AG20443 (cell line): ENCODE measurements at regions not wholly inside any gene's neighbourhood (a gene's known extent, or its start where the extent isn't known, plus 50 kb on each side); places are given as distances from the start of the nearest gene placed in this dataset.
"Not testable (repeated sequence)": the region's sequence is repeated elsewhere in the genome, so short reads cannot be mapped to it uniquely, and the experiment has no call there.

Source experiments
- DNase-seq: peaks from one replicate; pipeline ENCODE4 v3.0.0; 2012; ENCODE audit warnings: low spot score, mixed read lengths

DNA sequence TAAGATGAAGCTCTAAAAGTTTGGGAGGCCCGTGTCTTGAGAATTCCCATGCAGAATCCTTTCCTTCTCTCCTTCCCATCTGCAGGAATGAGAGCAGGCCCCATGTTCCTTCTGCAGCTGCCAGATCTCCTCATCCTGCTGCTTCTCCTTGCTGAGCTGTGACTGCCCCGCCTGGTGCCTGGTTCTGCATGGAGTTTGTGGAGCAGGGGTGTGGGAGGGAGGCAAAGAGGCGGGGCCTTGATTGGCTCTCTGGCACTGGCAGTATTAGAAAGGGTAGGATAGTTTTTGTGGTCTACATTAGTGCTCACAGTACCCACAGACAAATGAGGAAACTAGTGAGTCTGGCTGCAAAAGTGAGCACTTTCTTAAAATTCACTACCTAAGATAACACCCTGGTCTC lies 91.1 kb upstream of the CLPB start:
- no peak for DNase-seq

DNA sequence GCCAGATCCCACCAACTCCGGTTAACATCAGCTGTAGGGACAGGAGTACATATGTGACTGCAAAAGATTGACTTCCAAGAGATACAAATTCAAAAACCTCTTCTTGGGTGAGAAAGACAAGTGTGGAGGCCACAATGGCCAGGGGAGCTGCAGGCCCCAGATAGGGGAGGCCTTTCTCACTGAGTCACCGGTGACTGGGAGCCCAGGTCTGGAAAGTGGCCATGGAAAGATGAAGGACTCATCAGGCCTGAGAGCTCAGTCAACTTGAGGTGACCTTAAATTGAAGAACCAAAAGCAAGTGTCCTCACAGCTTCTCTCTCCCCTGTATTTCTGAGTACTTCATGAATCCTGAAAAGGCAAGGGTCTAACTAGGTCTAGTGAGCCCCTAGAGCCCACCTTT lies 90.4 kb upstream of the CLPB start:
- DNase-seq: peak; percentile 75

DNA sequence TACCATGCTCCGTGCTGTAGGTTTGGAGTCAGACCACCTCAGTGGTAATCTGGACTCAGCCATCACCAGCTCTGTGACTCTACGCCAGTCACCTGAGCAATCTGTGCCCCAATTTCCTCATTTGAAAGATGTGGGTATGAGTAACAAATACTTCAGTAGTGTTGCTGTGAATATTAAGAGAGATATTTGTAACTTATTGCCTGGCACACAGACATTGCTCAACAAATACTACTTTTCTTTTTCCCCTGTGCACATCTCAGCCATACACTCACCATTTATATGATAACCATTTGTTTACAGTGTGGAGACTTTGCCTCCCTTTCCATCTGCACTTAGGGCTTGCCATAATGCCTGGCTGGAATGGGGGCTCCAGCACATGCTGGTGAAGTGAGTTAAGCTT lies 89.7 kb upstream of the CLPB start:
- no peak for DNase-seq

DNA sequence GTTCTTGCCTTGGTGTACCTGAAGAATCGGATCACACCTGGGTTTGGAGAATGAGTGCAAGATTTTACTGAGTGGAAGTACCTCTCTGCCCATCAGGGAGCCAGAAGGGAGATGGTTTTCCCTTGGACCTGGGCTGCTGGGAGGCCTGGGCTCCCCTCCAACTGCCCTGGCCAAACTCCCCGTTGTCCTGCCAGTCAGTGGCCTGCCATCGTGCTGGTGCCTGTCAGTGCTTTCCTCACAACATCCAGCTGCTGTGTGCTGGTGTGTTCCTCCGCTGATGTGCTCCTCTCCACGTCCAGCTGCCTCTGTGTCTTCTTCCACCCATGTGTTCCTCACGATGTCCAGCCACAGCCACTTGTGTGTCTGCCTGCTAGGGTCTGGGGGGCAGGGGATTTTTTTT lies 87.9 kb upstream of the CLPB start:
- DNase-seq: no peak

DNA sequence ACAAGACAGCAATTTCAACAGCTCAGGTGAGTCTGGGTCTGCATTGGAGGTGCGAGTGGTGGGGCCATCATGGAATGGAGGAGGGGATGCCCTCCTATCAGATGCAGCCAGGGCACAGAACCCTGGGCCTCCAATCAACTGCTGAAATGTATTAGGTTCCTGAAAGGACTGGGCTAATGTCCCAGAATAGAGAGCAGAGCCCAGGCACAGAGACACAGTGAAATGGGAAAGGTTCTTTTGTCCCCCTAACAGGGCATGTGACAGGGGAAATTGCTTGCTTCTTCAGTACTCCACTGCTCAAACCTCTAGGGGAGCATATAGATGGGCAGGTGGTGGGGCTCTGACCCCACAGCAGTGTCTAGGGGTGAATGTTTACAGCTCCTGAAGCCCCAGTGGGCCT lies 87.3 kb upstream of the CLPB start:
- DNase-seq: no peak

DNA sequence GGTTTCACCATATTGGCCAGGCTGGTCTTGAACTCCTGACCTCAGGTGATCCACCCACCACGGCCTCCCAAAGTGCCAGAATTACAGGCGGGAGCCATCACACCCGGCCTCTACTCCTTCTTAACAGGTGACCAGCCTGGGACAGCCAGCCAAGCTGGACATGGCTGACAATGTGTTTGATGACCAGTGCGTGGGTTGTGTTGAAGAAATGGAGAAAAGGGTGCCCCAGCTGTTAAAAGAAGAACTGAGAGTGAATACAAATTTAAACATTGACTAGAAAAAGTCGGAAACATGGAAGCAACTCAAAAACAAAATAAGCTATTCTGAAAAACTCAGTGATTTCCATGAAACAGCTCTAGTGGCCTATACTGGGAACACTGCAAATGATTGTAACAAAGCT lies 86.5 kb upstream of the CLPB start:
- DNase-seq: no peak

DNA sequence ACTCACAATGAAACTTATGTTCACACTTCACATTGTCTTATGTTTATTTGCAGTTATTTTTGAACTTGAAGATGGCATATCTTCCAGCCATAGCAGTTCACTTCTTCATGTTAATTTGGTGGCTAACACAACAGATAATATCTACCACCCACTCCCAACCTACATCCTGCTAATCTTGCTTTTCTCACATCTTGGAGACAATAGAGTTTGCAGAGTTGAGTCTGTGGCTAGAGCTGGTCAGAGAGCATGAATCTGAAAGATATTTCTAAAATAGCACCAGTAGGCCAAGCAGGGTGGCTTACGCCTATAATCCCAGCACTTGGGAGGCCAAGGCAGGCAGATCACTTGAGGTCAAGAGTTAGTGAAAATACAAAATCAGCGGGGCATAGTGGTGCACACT lies 85.6 kb upstream of the CLPB start:
- not testable (repeated sequence) for DNase-seq

DNA sequence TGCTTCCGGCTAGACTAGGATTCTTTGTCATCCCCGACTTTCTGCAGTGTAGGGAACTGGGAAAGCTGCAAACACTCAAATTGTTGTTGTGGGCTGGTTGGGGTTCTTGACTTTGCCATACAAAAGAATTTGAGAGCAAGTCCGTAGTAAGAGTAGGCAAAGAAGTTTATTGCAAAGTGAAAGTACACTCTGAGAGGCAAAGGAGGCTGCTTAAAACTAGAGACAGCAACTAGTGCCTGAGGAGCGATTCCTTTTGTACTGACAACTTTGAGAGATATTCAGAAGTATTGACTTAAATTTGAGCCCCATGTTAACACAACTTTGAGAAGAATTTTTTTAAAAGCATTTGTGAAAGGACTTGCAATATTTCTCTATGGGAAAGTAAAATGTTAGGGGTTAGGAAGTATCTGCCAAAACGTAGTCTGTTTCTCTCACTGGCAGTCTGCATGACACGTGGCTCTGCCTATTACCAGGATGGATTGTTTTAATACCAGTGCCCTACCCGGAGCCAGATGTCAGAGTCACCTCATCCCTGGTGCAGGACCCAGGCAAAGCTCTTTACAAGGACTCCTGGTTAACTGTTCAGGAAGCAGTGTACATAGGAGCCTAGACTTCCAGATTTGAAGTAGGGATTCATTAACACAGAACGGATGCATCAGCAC lies 85.0 kb upstream of the CLPB start:
- peak; percentile 48 for DNase-seq

DNA sequence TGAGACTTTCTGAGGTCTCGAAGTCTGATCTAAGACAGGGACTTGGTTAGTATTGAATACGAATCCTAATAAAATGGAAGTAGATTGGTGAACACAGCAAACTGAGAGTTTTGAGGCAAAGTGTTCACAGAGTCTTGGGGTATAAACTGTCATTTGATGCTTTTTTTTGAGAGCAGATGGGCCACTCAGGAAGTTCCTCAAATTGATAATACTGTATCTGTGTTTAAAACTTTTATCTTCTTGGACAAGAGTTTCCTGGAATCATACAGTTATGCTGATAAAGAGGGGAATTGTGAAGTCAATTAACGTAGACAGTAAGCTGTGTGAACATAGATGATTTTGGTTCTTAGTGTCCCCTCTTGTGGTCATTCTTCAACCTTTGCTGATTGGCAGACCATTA lies 80.0 kb upstream of the CLPB start:
- DNase-seq: no peak

DNA sequence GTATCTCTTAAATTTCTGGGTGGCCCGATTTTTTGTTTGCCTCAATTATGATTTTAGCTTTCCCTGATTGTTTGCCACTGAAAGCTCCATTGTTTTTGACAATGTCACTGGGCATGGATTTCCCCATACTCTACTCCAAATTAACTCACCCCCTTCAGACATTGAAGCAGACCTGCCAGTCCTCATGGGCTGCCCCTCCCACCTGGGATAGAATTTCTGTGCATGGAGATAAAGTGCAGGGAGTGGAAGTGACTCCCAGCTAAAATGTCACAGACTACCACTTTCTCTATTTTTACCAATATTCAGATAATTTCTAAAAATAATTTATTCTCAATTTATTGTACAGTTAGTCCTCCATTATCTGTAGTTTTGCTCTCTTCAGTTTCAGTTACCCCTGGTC lies 79.1 kb upstream of the CLPB start:
- no peak for DNase-seq

DNA sequence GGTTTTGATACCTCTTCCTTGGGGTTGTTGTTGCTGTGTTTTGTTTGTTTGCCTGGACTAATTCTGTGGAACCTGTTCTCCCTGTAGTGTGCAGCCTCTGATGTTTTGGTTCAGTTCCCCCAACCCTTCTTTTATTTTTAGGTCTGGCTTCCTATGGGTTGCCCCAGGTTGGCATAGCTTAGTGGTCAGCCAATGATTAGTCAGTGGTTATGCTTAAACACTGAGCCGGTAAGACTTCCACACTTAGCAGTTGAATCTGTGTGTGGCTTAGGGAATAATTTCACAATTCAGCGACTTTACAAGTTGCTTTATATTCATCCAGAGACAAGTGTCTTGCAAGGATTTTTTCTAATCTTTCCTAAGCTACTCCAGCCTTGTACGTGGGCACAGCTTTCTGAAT lies 78.6 kb upstream of the CLPB start:
- DNase-seq: no peak

DNA sequence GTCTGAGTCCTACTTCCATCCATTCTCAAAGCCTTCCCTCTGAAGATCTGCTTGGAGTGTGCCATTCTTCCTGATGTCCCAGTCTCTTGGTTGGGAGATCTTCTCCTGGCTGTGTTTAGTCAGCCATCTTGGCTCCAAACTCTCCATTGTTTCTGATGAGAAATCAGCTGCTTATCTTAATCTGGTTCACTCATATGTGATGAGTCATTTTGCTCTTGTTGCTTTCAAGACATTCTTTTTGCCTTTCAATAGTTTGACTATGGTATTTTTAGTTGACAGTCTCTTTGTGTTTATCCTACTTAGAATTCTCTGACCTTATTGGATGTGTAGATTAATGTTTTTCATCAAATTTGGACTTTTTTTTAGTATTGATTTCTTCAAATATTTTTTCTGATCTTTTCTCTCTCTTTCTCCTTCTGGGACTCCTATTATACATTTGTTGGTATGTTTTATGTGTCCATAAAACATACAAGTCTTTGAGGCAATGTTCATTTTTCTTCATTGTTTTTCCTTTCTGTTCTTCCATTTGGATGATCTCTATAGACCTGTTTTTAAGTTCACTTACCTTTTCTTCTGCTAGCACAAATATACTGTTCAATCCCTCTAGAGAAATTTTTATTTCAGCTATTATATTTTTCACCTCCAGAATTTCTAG lies 77.2 kb upstream of the CLPB start:
- DNase-seq: no peak

DNA sequence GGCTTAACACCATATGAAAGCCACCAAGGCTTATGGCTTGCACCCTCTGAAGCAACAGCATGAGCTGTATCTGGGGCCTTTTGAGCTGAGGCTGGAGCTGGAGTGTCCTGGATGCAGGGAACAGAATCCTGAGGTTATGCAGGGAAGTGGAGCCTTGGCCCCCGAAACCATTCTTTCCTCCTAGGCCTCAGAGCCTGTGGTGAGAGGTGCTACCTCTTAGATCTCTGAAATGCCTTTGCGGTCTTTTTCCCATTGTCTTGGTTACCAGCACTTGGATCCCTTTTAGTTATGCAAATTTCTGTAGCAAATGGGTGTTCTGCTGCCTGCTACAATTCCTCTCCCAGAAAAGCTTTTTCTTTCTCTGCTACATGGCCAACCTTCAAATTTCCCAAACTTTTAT lies 72.7 kb upstream of the CLPB start:
- DNase-seq: no peak

DNA sequence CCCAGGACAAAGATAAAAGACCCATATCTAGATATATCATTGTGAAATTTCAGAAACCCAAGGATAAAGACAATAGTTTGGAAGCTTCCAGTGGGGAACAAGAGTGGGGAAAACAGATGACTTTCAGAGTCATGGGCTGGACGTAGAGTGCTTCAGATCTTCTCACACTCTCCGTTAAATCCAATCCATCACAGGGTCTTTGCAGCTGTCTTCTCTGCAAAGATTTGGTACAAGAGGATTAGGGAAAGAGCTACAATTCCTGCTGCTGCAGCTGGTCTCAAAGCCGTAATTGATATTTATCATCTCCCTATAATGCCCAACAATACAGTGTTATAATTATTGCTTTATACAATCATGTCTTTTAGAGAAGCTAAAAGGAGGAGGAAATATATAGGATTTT lies 63.4 kb upstream of the CLPB start:
- no peak for DNase-seq

DNA sequence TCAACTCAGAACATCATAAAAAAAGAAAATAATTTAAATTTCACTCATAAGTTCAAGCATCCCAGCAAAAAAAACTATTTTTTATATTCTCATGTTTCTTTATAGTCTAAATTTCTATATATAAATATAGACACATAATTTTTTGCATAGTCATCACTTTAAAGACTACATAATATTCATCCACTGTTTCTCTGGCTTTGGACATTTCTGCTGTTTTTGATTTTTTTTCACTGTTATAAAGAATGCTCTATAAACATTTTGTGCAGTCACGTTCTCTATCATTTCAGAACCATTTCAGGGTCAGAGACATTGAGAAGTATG lies 59.7 kb upstream of the CLPB start:
- DNase-seq: no peak

DNA sequence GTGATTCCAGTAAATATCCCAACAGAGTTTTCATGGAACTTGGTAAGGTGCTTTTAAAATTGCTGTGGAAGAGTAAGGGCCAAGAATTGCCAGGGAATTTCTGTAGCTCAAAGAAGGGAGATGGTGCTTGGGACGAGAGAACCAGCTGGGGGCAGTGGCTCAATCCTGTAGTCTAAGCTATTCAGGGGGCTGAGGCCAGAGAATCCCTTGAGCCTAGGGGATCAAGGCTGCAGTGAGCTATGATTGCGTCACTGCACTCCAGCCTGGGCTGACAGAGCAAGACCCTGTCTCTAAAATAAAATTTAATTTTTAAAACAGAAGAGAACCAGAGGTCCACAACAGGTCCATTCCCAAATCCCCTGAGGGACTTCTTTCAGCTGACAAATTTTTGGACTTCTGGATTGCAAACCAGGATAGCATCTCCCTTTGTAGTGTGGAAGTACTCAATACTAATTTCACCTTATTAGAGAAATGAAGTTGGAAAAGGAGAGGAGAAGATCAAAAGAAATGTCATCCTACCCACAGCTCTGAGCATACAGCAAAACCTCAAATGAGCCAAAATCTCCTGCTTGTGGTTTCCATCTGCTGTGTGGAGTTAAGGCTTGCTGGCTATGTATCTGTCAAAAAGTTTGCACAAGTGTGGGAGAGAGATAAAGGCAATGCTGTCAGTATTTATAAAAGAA lies 59.2 kb upstream of the CLPB start:
- no peak for DNase-seq

DNA sequence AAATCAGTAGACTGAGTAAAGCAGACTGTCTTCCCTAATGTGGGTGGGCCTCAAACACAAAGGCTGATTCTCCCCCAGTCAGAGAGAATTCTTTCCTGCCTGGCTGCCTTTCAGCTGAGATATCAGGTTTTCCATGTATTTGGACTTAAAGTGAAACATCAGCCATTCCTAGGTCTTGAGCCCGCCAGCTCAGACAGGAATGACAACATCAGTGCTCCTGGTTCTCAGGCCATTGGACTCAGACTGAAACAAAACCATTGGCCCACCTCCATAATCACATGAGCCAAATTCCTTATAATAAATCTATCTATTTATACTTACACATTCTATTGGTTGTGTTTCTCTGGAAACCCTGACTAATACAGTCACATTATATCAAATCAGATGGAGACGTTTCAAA lies 56.7 kb upstream of the CLPB start:
- DNase-seq: no peak
